ENCODE measurements at regions not wholly inside any gene's neighbourhood (a gene's known extent, or its start where the extent isn't known, plus 50 kb on each side); places are given as distances from the start of the nearest gene placed in this dataset.

DNA sequence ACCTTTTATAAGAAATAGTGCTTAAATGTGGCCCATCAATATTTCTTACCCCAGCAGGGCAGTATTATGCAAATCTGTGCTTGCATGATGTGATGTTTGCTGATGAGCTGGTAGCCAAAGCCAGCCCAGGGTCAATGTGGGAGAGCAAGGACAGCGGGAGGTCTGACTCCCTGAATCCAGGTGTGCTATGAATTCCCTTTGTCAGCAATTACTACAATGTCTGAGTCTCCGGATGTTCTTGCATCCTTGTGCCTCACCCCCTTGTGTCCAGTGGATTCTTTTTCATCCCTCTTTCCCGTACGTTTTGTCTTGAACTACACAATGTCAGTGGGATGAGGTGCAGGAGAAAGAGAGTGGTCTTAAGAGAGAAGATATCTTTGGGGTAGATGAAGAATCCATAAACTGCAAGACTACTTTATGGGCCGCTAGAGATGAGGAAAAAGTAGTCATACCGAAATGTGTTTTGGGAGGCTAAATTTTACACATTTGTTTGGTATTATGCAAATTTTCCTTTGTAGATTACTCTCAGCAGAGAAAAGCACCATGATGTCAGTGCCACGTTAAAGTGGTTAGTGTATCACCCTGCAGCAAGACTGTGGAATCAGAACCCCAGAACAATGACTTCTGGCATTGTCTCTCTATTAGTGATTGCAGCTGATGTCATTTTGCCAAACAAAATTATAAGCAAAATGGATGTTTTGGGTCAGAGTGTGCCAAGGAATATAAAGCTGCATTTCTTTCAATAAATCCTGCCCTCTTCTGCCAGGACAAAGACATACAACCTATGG, 53.5 kb upstream of the TSHZ3 start:
- Histone ChIP-seq H3K9ac (ENCODE audit: low read length) (no peak overlapping the region), H3K4me1 (ENCODE audit: control insufficient read depth, insufficient read depth, low read length) (no peaks in the 10 kb centered on the region), H3K36me3 (ENCODE audit: control insufficient read depth, insufficient read depth, low read length) (no peaks in the 10 kb centered on the region), H3K27me3 (ENCODE audit: control insufficient read depth, insufficient read depth, low read length) (no peaks in the 10 kb centered on the region), H3K27ac (ENCODE audit: low read depth, low read length) (no peak overlapping the region), H3K4me3 (ENCODE audit: low read length) (no peak overlapping the region)

DNA sequence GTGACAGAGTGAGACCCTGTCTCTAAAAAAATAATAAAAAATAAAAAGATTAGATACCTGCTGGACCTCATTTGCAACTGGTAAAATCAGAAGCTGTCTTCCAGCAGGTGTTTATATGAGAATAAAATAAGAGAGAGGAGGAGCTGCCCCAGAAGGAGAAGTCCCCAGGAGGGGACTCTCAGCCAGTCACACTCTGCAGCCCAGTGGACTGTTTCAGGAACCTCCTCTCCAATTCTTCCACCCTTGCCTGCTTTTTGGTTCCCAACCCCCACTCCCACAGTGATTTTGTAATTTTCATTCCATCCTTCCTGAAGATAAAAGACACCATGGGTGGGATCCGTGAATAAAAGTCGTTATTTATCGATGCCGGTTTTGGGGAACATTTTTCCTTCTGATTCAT, 56.9 kb upstream of the TSHZ3 start:
- Histone ChIP-seq H3K36me3 (ENCODE audit: control insufficient read depth, insufficient read depth, low read length) (no peaks in the 10 kb centered on the region), H3K9ac (ENCODE audit: low read length) (no peak overlapping the region), H3K4me3 (ENCODE audit: low read length) (no peak overlapping the region), H3K27me3 (ENCODE audit: control insufficient read depth, insufficient read depth, low read length) (no peaks in the 10 kb centered on the region), H3K27ac (ENCODE audit: low read depth, low read length) (no peak overlapping the region), H3K4me1 (ENCODE audit: control insufficient read depth, insufficient read depth, low read length) (no peaks in the 10 kb centered on the region)

- H3K36me3 ChIP-seq (ENCODE audit: control insufficient read depth, insufficient read depth, low read length): no peaks in the 10 kb centered on the region
- H3K9ac ChIP-seq (ENCODE audit: low read length): no peak overlapping the region
- H3K4me1 ChIP-seq (ENCODE audit: control insufficient read depth, insufficient read depth, low read length): no peaks in the 10 kb centered on the region
- H3K27me3 ChIP-seq (ENCODE audit: control insufficient read depth, insufficient read depth, low read length): no peaks in the 10 kb centered on the region
- no peak overlapping the region for H3K4me3 ChIP-seq (ENCODE audit: low read length)
- no peak overlapping the region for H3K27ac ChIP-seq (ENCODE audit: low read depth, low read length)
Observed at GRCh38 chr19:31408460-31409124, 59.4 kb upstream of the TSHZ3 start.

- no peaks in the 10 kb centered on the region for H3K27me3 ChIP-seq (ENCODE audit: control insufficient read depth, insufficient read depth, low read length)
- H3K4me1 ChIP-seq (ENCODE audit: control insufficient read depth, insufficient read depth, low read length): no peaks in the 10 kb centered on the region
- H3K9ac ChIP-seq (ENCODE audit: low read length): no peak overlapping the region
- no peak overlapping the region for H3K4me3 ChIP-seq (ENCODE audit: low read length)
- no peak overlapping the region for H3K27ac ChIP-seq (ENCODE audit: low read depth, low read length)
- no peaks in the 10 kb centered on the region for H3K36me3 ChIP-seq (ENCODE audit: control insufficient read depth, insufficient read depth, low read length)
Observed at GRCh38 chr19:31413353-31413752, 64.1 kb upstream of the TSHZ3 start.

DNA sequence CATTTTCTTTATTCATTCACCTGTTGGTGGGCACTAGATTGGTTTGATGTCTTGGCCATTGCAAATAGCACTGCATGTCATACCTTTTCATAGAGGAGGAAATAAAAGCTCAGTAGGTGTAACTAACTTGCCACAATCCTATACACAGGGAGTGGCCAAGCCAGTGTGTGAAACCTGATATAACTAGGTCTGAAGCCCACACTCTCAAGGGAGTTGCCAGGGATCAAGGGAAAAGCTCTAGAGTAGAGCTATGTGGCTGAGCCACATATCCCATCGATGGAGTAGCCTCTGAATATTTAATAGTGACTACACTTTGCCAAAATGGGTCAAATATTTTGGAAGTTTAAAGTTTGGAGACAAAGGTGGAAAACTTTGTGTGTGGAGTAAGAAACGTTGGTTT, 66.1 kb upstream of the TSHZ3 start:
- H3K4me1 ChIP-seq (ENCODE audit: control insufficient read depth, insufficient read depth, low read length): no peaks in the 10 kb centered on the region
- H3K9ac ChIP-seq (ENCODE audit: low read length): no peak overlapping the region
- H3K27ac ChIP-seq (ENCODE audit: low read depth, low read length): no peak overlapping the region
- no peaks in the 10 kb centered on the region for H3K27me3 ChIP-seq (ENCODE audit: control insufficient read depth, insufficient read depth, low read length)
- H3K36me3 ChIP-seq (ENCODE audit: control insufficient read depth, insufficient read depth, low read length): no peaks in the 10 kb centered on the region
- H3K4me3 ChIP-seq (ENCODE audit: low read length): no peak overlapping the region

DNA sequence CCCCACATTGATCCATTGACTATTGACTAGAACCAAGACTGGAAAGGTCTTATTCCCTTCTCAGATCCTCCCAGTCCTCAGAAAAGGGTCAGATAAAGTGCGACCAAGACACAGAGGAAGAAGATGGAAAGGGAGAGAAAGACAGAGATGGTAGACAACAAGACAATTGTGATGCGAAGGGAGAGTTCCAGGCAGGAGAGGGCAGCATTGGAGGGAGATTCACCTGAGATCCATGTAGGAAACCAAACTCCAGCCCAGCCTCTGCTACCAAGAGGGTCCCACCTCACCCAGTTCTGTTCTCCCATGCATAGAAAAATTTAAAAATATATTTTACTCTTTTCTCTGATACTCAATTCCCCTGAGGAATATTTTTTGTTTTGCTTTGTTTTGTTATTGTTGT, 67.3 kb upstream of the TSHZ3 start:
- H3K4me3 ChIP-seq (ENCODE audit: low read length): no peak overlapping the region
- no peaks in the 10 kb centered on the region for H3K36me3 ChIP-seq (ENCODE audit: control insufficient read depth, insufficient read depth, low read length)
- H3K9ac ChIP-seq (ENCODE audit: low read length): no peak overlapping the region
- H3K27ac ChIP-seq (ENCODE audit: low read depth, low read length): no peak overlapping the region
- no peaks in the 10 kb centered on the region for H3K4me1 ChIP-seq (ENCODE audit: control insufficient read depth, insufficient read depth, low read length)
- no peaks in the 10 kb centered on the region for H3K27me3 ChIP-seq (ENCODE audit: control insufficient read depth, insufficient read depth, low read length)

DNA sequence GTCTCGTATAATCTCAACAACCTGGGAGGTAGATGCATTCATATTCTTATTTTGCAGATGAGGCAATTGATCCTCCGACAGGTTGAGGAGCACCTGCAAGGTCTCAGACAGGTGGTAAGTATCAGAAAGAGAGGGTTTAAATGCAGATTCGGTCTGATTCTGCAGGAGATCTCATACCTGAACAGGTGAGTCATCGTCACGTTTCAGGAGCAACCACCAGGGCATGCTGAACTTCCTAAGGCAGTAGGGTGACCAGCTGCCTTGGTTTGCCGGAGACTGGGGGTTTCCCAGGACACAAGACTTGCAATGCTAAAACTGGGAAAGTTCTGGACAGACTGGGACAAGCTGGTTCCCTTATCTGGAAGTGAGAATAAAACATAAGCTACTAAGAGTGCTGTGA, 68.8 kb upstream of the TSHZ3 start:
- no peak overlapping the region for H3K9ac ChIP-seq (ENCODE audit: low read length)
- H3K4me3 ChIP-seq (ENCODE audit: low read length): no peak overlapping the region
- H3K4me1 ChIP-seq (ENCODE audit: control insufficient read depth, insufficient read depth, low read length): no peaks in the 10 kb centered on the region
- H3K36me3 ChIP-seq (ENCODE audit: control insufficient read depth, insufficient read depth, low read length): no peaks in the 10 kb centered on the region
- H3K27me3 ChIP-seq (ENCODE audit: control insufficient read depth, insufficient read depth, low read length): no peaks in the 10 kb centered on the region
- no peak overlapping the region for H3K27ac ChIP-seq (ENCODE audit: low read depth, low read length)

- H3K27me3 ChIP-seq (ENCODE audit: control insufficient read depth, insufficient read depth, low read length): no peaks in the 10 kb centered on the region
- H3K27ac ChIP-seq (ENCODE audit: low read depth, low read length): no peak overlapping the region
- no peak overlapping the region for H3K9ac ChIP-seq (ENCODE audit: low read length)
- no peaks in the 10 kb centered on the region for H3K36me3 ChIP-seq (ENCODE audit: control insufficient read depth, insufficient read depth, low read length)
- H3K4me1 ChIP-seq (ENCODE audit: control insufficient read depth, insufficient read depth, low read length): no peaks in the 10 kb centered on the region
- H3K4me3 ChIP-seq (ENCODE audit: low read length): no peak overlapping the region
Observed at GRCh38 chr19:31418692-31419430, 69.6 kb upstream of the TSHZ3 start.

DNA sequence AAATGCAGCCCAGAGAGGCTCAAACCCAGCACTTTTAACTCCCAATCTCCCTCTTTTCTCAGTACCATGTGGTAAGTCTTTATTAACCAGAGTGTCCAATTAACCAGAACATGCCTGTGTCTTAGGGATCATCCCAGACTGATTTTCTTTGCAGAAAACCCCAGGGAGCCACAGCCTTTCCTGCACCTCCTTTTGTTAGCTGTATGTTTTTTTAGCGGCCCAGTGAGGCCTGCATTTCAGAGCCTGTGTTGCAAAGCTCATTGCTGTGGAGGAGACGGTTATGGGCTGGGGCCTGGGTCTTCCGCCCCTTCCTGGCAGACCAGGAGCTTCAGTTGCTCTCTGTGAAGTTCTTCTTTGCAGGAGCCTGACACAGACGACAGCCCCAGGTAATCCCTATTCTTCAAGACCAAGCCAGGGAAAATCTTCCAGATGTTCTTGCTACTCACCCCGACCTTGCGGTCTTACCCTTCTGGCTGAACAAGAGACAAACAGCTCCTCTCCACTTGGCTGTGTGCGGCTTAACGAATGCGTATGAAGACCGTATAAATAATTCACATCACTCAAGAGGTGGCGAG, 70.7 kb upstream of the TSHZ3 start:
- Histone ChIP-seq H3K9ac (ENCODE audit: low read length) (no peak overlapping the region), H3K27ac (ENCODE audit: low read depth, low read length) (no peak overlapping the region), H3K27me3 (ENCODE audit: control insufficient read depth, insufficient read depth, low read length) (no peaks in the 10 kb centered on the region), H3K4me3 (ENCODE audit: low read length) (no peak overlapping the region), H3K4me1 (ENCODE audit: control insufficient read depth, insufficient read depth, low read length) (no peaks in the 10 kb centered on the region), H3K36me3 (ENCODE audit: control insufficient read depth, insufficient read depth, low read length) (no peaks in the 10 kb centered on the region)

DNA sequence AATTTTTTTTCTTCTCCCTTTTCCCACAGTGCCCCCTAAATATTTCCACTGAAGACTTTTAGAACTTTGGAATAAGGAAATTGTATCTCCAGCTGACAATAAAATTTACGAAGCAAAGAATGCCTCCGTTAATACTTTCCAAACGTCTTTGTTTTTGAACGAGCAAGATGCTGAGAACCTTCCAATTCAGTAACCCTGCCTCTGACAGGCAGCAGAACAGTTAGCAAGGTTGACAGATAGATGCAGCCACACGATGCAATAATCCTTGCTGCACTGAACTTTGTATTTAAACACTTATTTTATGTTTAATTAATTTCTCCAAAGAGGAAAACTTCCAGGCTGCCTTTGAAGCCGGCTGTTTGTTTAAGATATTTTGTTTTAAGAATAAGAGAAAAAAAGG, 71.8 kb upstream of the TSHZ3 start:
- H3K9ac ChIP-seq (ENCODE audit: low read length): no peak overlapping the region
- no peak overlapping the region for H3K4me3 ChIP-seq (ENCODE audit: low read length)
- H3K27me3 ChIP-seq (ENCODE audit: control insufficient read depth, insufficient read depth, low read length): no peaks in the 10 kb centered on the region
- no peaks in the 10 kb centered on the region for H3K4me1 ChIP-seq (ENCODE audit: control insufficient read depth, insufficient read depth, low read length)
- no peak overlapping the region for H3K27ac ChIP-seq (ENCODE audit: low read depth, low read length)
- no peaks in the 10 kb centered on the region for H3K36me3 ChIP-seq (ENCODE audit: control insufficient read depth, insufficient read depth, low read length)

DNA sequence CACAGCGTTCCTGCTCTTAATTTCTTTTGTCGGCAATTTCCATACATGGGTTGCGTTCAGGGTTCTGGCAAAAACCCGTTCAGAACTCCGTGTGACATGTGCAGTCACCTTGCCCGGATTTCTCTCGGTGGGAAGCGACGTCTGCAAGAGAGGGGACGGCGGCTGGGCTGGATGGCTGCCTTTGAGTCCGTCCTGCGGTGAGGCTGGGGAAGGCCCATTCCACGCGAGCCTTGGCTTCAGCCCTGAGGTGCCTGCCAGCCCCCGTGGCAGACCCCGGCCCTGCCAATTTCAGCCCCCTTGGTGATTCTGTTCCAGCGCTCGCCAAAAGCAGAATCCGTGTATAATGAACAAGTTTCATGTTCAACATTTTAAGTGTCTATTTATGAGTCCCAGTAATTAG, 72.6 kb upstream of the TSHZ3 start:
- Histone ChIP-seq H3K36me3 (ENCODE audit: control insufficient read depth, insufficient read depth, low read length) (no peaks in the 10 kb centered on the region), H3K27ac (ENCODE audit: low read depth, low read length) (no peak overlapping the region), H3K4me1 (ENCODE audit: control insufficient read depth, insufficient read depth, low read length) (no peaks in the 10 kb centered on the region), H3K27me3 (ENCODE audit: control insufficient read depth, insufficient read depth, low read length) (no peaks in the 10 kb centered on the region), H3K9ac (ENCODE audit: low read length) (no peak overlapping the region), H3K4me3 (ENCODE audit: low read length) (no peak overlapping the region)

GRCh38 chr19:31423896-31424295, 74.7 kb upstream of the TSHZ3 start:
- Histone ChIP-seq H3K9ac (ENCODE audit: low read length) (no peak overlapping the region), H3K4me1 (ENCODE audit: control insufficient read depth, insufficient read depth, low read length) (no peaks in the 10 kb centered on the region), H3K27ac (ENCODE audit: low read depth, low read length) (no peak overlapping the region), H3K27me3 (ENCODE audit: control insufficient read depth, insufficient read depth, low read length) (no peaks in the 10 kb centered on the region), H3K4me3 (ENCODE audit: low read length) (no peak overlapping the region), H3K36me3 (ENCODE audit: control insufficient read depth, insufficient read depth, low read length) (no peaks in the 10 kb centered on the region)

All from rectal smooth muscle tissue (tissue), 1 donor.